ENCODE measurements at regions not wholly inside any gene's neighbourhood (a gene's known extent, or its start where the extent isn't known, plus 50 kb on each side); places are given as distances from the start of the nearest gene placed in this dataset.
"Not testable (repeated sequence)": the region's sequence is repeated elsewhere in the genome, so short reads cannot be mapped to it uniquely, and the experiment has no call there.

DNA sequence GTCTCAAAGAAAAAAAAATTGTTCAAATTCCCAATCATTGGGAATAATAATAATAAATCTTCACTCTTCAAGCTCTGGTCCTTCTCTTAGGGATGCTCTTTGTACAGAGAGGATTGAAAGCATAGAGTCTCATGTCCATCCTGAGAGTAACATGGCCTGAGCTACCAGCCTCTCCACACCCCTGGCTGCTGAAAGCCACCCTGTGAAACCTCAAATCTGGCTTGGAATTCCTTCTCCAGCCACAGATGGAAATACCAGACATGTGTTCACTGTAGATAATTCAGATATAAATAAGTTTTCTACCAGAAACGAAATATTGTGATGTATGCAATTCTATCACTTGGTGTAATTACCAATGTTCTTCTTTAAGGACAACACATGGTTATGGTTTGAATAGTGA lies 140.6 kb downstream of the ARSF start:
- DNase-seq = no peak

DNA sequence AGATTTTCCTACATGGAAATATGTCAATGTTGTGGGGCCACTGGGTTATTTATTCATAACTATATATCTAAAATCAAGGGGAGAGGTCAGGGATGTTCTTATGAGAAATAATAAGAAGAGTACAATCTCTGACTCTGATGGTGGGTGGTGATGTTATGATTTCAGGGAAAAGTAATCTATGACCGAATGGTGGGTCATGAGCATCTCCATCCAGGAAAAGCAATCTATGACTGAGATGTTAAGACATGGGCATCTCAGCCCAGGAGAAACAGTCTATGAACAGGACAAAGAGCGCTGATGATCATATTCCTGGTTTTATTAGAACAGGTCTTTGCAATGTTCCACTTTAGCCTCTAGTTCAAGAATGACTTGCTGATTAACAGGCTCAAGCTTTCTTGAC lies 137.1 kb downstream of the ARSF start:
- DNase-seq = no peak

DNA sequence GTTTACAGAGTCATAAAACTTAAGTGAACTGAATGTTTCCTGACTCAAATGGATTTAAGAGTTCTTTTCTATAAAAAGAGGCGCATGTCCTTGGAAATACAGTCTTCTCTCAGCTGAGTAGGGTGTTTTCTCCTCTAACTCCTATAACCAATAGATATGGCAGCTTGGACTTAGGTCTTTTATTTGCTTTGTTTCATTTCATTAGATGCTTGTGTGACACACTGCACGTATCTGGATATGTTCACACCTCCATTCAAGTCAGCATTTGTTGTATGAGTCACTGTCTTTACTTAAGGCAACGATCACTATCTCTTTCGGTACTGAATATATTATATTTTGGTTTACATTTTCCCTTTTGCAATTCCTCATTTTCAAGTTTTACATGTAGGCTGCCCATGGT lies 136.6 kb downstream of the ARSF start:
- no peak for DNase-seq

DNA sequence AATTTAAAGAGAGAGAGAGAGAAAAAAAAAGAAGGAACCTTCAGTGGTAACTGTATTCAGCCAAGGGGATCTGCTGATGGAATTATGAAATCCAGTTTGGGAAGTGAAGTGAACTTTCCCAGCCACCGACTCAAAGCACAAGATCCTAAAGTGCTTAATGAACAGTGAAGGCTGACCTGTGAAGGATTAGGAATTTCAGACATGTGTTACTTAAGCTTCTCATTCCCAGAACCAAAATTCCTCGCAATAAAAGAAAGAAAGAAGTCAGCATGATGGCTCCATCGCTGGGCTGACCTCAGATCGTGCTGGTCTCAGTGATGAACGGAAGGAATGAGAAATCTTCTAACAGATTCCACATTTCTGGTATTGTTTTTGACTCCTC lies 135.2 kb downstream of the ARSF start:
- DNase-seq = no peak

DNA sequence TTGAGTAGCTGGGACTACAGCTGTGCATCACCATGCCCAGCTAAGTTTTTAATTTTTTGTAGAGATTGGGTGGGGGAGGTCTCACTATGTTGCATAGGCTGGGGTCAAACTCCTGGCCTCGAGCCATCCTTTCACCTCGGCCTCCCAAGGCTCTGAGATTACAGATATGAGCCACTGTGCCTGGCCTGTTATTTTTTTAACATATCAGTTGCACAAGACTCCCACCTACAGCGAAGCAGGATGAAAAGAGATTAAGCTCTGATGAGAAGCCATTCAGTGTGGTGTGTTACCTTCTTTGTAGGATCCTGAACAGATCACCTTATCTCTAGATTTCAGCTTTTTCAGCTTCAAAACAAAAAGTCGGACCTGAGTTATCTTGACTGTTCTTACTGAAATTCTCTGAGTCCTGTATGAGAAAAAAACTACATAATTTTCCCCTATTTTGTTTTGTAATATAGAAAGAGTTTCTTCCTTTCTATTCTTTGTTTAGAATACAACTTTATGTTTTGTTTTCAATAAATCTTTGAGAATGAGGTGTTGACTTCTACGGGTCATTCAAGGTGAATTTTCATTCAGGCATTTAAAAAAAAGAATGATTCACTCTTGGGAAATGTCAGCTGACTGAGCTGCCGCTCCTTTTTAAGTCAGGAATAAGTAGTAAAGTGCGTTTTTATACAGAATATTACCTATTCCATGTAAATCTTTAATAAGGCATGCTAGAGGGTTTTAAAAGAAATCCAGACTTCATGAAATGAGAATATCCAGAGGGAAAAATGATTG lies 134.6 kb downstream of the ARSF start:
- DNase-seq = no peak

DNA sequence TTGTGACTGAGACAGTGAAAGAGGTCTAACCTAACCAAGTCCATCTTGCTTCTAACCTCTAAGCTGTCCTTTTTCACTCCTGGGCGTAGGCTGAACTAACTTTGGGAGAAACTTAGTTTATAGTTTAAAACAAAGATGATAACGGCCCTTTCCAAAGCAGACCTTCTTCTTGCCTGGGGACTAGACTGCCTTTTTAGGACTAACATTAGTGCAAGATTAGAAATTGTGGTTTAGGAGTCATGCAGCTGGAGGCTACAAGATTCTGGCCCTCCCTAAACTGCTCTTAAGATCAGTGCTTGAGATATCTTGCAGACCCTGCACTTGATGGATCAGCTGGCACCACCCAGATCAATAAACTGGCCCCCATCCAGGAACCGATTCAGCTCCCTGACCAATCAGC lies 130.9 kb downstream of the ARSF start:
- not testable (repeated sequence) for DNase-seq

DNA sequence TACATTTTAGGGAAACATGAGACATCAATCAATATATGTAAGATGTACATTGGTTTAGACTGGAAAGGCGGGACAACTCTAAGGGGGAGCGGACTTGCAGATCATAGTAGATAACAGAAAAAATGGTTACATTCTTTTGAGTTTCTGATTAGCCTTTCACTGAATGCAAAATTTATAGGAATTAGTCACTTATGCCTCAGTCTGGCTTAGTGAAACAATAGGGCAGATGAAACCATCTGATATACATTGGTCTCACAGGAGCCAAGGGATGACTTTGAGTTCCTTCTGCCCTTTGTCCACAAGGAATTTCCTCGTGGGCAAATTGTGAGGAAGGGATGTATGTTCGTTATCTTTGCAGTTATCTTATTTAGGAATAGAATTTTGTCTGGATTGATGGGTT lies 128.2 kb downstream of the ARSF start:
- no peak for DNase-seq

DNA sequence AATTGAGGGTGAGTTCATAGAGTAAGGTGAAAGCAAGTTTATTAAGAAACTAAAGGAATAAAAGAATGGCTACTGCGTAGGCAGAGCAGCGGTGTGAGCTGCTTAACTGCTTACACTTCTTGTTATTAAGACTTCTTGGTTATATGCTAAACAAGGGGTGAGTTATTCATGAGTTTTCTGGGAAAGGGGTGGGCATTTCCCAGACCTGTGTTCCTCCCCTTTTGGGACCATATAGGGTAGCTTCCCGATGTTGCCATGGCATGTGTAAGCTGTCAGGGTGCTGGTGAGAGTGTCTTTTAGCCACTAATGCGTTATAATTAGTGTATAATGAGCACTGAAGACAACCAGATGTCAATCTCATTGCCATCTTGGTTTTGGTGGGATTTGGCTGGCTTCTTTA lies 126.5 kb downstream of the ARSF start:
- DNase-seq = no peak

DNA sequence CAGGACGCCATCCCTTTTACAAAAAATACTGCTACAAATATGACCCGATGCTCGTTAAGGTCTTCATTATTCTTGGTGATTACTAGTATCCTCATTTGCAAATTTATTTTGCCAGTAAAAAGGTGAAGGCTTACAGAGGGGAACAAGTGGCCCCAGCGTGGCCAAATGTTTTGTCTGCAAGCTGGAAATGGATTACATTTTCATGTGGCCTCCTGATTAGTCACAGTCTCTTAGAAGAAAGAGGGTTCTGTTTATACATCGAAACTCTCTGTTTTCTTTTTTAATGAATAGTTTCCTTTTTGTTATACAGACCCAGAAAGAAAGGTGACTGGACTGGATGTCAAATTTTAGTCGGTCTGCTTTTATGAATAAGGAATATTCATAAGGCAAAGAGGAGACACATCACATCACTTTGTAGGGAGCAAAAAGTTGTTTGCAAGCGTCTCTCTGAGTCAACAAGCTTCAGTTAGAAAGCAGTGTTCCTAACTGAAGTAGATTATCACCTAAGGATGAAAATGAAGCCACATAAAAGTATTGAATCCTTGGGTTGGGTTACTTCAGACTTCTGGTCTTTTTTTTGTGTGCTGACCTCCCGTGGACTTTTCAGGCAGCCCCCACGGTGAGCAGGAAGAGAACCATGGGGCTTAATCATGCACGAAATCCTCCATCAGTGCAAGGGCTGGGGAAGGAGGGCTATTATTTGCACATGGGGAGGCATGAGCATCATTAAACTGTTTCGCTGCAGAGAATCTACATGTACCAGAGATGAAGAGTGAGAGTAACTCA lies 125.6 kb downstream of the ARSF start:
- no peak for DNase-seq

DNA sequence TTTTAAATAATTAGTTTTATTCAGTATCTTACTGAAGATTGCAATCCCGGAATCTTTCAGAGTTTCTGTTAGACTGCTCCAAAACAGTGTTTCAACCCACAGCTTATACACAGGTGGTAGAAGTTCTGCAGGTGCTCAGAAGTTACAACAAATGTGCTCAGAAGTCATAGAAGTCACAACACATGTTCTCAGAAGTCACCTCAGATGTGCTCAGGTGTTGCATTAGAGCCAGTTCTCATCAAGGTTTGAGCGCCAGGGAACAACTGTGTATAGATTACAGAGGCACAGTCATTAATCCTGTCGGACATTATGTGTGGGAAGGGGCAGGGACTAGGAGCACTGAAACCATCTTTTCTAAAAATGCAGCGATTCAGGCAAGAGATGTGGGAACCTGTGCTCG lies 124.5 kb downstream of the ARSF start:
- DNase-seq = no peak

Data from suppressor macrophage treated with lipopolysaccharide for 1 hour (primary cell).